ENCODE measurements at regions not wholly inside any gene's neighbourhood (a gene's known extent, or its start where the extent isn't known, plus 50 kb on each side); places are given as distances from the start of the nearest gene placed in this dataset.

DNA sequence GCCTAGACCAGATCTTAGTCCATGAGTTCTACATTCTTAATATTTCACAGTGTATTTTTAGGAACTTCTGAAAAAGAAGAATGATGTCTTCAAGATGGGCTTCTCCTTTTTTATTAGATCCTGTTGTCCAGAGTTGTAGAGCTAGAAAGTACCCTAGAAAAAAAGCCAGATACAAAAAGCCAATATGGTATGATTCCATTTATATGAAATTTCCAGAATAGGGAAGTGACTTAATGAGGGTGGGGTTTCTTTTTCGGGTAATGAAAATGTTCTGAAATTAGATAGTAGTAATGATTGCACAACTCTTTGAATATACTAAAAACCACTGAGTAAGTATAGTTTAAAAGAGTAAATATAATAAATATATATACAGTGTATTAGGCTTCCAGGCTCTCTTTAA, 116.9 kb downstream of the NFKBIZ start:
- Histone ChIP-seq H3K9me3 (ENCODE audit: control insufficient read depth in 1 of 2, insufficient read depth in 1 of 2, low read depth in 1 of 2, low read length in 2 of 2) (no peaks in the 10 kb centered on the region), H3K9me2 (ENCODE audit: insufficient read depth) (no peaks in the 10 kb centered on the region), H2AFZ (ENCODE audit: low read depth, low read length, poor library complexity, severe bottlenecking) (no peak overlapping the region), H3K79me2 (ENCODE audit: insufficient read depth, low read length) (no peaks in the 10 kb centered on the region), H4K20me1 (ENCODE audit: insufficient read depth) (no peaks in the 10 kb centered on the region), H3K9ac (ENCODE audit: low read length) (no peak overlapping the region), H3K27me3 (ENCODE audit: insufficient read depth, low read length) (no peaks in the 10 kb centered on the region), H3K4me3 (replicated peaks in 1 of 2; ENCODE audit: low read depth in 1 of 2, low read length in 2 of 2) (no peak overlapping the region), H3K4me1 (ENCODE audit: control insufficient read depth in 1 of 2, insufficient read depth in 2 of 2, low read length in 2 of 2) (no peaks in the 10 kb centered on the region), H3K27ac (ENCODE audit: low read depth, low read length) (no peak overlapping the region), H3K4me2 (ENCODE audit: low read length) (no peak overlapping the region), H3K36me3 (ENCODE audit: control insufficient read depth in 1 of 2, insufficient read depth in 2 of 2, low read length in 2 of 2) (no peaks in the 10 kb centered on the region)
- DNase-seq (ENCODE audit: low read depth, low spot score): no peak
- RAD21 ChIA-PET (ENCODE audit: low non-redundant PET in 1 of 2, low total read pairs in 2 of 2, uncharacterized antibody in 2 of 2, unreplicated experiment in 2 of 2): no interaction called here
- intact Hi-C loops (cut with micrococcal nuclease): no loop called here
- POLR2A ChIA-PET: no interaction called here
- no peak for TF ChIP-seq FOSL1 (IDR thresholded peaks at IDR 0.05; ENCODE audit: low read depth)
- TF ChIP-seq SP1 (IDR thresholded peaks at IDR 0.05; ENCODE audit: low read depth): no peak
- no peak for TF ChIP-seq JUND (IDR thresholded peaks at IDR 0.05)
- TF ChIP-seq RAD21 (IDR thresholded peaks at IDR 0.05; ENCODE audit: low read depth): no peak
- TF ChIP-seq CEBPB (IDR thresholded peaks at IDR 0.05; ENCODE audit: low read depth): no peak
- no peak for TF ChIP-seq POLR2AphosphoS5 (IDR thresholded peaks at IDR 0.05; ENCODE audit: low read depth, low read length)
- TF ChIP-seq ZNF274 (IDR thresholded peaks at IDR 0.05; ENCODE audit: low read depth, low read length): no peak
- no peak for TF ChIP-seq SIN3A (IDR thresholded peaks at IDR 0.05; ENCODE audit: low read depth)
- TF ChIP-seq SRF (IDR thresholded peaks at IDR 0.05; ENCODE audit: low read depth): no peak
- no peak for TF ChIP-seq POLR2A (IDR thresholded peaks at IDR 0.05; ENCODE audit: borderline replicate concordance, extremely low read depth, insufficient read depth, insufficient read length)
- TF ChIP-seq ELF1 (IDR thresholded peaks at IDR 0.05; ENCODE audit: borderline replicate concordance, low read depth): no peak
- TF ChIP-seq, protein P1, sequence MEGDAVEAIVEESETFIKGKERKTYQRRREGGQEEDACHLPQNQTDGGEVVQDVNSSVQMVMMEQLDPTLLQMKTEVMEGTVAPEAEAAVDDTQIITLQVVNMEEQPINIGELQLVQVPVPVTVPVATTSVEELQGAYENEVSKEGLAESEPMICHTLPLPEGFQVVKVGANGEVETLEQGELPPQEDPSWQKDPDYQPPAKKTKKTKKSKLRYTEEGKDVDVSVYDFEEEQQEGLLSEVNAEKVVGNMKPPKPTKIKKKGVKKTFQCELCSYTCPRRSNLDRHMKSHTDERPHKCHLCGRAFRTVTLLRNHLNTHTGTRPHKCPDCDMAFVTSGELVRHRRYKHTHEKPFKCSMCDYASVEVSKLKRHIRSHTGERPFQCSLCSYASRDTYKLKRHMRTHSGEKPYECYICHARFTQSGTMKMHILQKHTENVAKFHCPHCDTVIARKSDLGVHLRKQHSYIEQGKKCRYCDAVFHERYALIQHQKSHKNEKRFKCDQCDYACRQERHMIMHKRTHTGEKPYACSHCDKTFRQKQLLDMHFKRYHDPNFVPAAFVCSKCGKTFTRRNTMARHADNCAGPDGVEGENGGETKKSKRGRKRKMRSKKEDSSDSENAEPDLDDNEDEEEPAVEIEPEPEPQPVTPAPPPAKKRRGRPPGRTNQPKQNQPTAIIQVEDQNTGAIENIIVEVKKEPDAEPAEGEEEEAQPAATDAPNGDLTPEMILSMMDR (IDR thresholded peaks at IDR 0.05 in 2 of 3, conservative IDR thresholded peaks at IDR 0.05 in 1 of 3; ENCODE audit: borderline replicate concordance in 1 of 3, insufficient read depth in 1 of 3, low read depth in 2 of 3, low read length in 2 of 3): no peak
- TF ChIP-seq, protein P2, sequence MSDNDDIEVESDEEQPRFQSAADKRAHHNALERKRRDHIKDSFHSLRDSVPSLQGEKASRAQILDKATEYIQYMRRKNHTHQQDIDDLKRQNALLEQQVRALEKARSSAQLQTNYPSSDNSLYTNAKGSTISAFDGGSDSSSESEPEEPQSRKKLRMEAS (IDR thresholded peaks at IDR 0.05): no peak
- no peak for TF ChIP-seq YY1 (IDR thresholded peaks at IDR 0.05; ENCODE audit: extremely low read depth, insufficient replicate concordance, low read depth, low read length)
- no peak for TF ChIP-seq EGR1 (IDR thresholded peaks at IDR 0.05; ENCODE audit: low read depth)
- no peak for TF ChIP-seq EZH2phosphoT487 (IDR thresholded peaks at IDR 0.05; ENCODE audit: borderline replicate concordance)
- TF ChIP-seq CBX3 (IDR thresholded peaks at IDR 0.05; ENCODE audit: low read depth): no peak
- BruUV-seq (replicated peaks): no TSS peak
- no peak for ATAC-seq
- CTCF ChIA-PET: no interaction called here

Data from HCT116 (cell line).